ENCODE measurements at regions not wholly inside any gene's neighbourhood (a gene's known extent, or its start where the extent isn't known, plus 50 kb on each side); places are given as distances from the start of the nearest gene placed in this dataset.
"Not testable (repeated sequence)": the region's sequence is repeated elsewhere in the genome, so short reads cannot be mapped to it uniquely, and the experiment has no call there.

DNA sequence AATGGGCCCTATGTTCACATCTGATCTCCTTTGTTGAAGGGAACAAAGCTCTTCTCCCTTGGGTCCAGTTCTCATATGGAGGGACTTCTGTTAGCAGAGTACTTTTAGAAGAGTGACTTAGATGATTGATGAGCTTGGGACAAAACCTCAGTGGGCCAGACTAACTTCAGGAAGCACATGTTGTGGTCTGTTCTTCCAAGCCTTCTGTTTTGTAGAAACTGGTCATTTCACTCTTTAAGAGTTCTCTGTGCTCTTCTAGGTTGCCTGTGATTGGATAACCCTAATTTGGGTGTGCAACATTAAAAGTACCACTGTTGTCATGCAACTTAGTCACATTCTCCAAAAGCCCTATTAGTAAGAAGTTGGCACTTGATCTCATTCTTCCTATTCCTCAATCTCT, 183.5 kb upstream of the ACO1 start:
- DNase-seq (ENCODE audit: low read depth), result no peak

DNA sequence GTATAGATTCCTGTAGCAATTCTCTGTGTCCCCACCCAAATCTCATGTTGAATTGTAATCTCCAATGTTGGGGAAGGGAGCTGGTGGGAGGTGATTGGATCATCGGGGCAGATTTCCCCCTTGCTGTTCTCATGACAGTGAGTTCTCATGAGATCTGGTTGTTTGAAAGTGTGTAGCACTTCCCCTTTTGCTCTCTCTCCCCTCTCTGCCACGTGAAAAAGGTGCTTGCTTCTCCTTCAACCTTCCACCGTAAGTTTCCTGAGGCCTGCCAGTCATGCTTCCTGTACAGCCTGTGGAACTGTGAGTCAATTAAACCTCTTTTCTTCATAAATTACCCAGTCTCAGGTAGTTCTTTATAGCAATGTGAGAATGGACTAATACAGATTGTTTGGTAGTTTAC, 175.3 kb upstream of the ACO1 start:
- not testable (repeated sequence) for DNase-seq (ENCODE audit: low read depth)

DNA sequence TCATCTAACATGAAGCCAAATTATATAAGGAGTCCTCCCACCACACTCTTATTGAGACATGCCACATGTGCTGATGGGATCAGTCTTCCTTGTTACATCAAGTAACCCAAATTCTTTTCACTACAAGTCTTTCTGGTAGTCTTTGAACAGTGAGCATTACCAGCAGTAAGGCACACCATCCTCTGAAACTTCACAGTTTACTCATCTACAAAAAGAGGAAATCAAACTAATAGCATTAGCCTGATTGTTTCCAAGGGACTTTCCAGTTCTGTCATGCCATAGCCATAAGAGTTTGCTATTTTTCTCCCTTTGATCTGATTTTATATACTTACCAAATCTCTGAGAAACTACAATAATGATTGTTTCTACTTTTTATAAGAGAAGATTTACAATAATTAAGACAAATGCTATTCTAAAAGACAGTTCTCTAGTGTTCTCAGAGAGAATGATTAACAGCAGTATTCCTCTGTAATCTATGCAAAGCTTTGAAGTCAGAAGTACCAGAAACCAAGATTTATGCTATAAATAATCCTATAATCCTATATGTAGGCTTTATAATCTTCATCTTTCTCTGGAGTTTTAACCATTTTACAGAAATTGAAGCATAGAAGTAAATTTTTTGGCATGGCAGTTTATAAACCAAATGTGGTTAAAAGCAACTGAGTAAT, 166.2 kb upstream of the ACO1 start:
- DNase-seq (ENCODE audit: low read depth), result no peak

DNA sequence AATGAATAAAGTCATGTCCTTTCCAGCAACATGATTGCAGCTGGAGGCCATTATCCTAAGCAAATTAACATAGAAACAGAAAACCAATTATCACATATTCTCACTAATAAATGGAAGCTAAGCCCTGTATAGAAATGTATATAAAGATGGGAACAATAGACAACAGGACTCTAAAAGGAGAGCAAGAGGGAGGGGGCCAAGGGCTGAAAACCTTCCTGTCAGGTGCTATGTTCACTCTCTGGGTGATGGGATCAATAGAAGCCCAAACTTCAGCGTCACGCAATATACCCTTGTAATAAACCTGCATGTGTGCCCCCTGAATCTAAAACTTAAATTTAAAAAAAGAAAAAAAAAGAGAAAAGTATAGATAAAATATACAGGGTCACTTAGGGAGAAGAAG, 163.7 kb upstream of the ACO1 start:
- DNase-seq (ENCODE audit: low read depth), result no peak

DNA sequence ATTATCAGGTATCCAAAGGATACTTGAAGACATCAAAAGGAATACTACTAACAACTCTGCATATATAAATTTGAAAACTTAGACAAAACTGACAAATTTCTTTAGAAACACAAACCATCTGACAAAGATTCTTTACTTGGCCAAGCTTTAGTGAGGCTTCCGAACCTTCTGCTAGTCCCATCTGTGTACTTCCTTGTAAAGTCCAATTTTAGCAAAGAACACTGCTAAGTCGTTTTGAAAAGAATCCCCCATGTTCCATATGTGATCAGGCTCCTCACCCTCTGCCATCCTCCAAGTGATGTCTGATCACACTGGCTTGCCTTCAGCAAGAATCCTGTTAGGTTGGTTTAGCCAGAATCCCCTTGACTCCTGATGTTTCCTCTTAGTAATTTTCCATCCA, 150.0 kb upstream of the ACO1 start:
- no peak for DNase-seq (ENCODE audit: low read depth)

DNA sequence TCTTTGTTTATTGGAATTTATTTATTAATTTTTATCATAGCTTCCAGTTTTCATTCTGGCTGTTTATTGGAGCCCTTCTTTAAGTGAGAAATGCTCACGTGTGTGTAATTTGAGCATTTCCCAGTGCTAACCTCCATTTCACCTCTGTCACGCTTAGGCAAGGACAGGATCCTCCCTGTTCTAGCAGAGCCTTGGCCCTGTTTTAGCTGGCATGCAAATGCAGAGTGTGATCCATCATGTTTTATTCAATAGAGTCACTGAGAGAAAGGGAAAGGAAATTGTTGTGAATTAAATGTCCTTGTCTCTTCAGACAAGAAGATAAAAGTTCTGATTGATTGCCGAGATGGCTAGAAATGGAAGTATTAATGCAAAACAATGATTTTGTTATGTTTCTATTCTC, 137.3 kb upstream of the ACO1 start:
- no peak for DNase-seq (ENCODE audit: low read depth)

DNA sequence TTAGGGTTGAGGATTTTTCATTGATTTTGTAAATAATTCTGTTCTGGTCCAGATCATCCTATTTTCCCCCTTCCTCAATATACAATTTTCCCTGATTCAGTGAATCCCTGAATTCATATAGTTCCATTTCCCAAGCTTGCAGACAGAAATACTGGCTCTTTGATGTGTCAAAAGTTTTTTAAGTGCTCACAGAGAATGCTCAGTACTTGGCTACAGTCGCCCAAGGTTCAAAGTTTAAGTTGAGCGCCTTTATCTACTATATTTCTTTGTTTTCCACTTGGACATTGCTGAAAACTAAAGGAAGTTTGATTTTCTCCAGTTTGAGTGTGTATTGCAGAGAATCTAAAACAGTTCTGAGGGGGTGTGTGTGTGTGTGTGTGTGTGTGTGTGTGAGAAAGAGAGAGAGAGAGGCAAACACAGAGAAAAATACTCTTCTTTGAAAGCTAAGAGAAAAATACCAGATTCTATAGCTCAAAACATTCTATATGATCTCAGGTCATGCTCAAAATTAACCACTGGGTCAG, 136.2 kb upstream of the ACO1 start:
- no peak for DNase-seq (ENCODE audit: low read depth)

DNA sequence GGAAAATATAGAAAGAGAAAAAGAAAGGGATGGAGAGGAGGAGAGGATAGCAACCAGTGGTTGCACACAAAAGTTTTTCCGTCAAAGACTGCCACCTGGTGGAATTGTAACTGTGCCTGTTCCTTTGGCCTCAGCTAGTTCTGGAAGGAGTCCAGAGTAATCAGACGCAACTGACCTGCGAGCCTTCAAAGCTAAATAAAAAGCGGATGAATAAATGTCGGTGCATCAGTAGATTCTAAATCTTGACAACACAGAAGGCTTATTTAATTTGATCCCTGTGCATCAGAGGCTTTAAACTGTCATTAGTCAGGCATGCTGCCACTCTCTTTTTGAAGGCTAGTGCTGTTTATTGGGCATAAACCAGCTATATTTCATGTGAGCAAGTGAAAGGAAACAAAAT, 132.9 kb upstream of the ACO1 start:
- DNase-seq (ENCODE audit: low read depth), result peak; percentile 43

DNA sequence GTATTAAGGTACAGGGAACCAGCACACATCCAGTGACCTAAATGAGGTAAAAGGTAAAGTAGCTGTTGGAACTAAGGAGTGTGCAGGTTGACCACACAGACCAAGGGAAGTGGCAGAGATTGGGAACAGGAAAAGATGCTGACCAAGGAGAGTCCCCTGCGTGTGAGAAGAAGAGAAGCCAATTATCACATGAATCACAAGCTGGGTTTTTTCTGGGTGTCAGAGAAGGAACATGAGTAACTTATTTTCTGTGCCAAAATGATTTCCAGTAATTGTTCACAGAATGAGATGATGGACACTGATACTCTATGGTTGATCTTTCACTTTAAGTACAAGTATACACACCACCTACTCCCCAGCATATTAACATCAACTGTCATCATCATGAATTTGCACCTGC, 130.7 kb upstream of the ACO1 start:
- DNase-seq (ENCODE audit: low read depth), result no peak

DNA sequence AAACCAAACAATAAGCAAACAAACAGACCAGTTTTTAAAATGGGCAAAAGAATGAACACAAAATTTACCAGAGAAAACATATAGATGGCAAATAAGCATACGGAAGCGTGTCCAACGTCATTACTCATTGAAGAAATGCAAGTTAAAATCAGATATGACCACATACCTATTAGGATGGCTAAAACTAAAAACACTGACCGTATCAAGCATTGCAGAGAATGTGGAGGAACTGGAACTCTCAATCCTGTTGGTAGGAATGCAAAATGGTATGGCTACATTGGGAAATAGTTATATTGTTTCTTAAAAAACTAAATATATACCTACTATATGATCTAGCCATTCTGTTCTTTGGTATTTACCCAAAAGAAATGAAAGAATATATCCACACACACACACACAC, 129.4 kb upstream of the ACO1 start:
- no peak for DNase-seq (ENCODE audit: low read depth)

DNA sequence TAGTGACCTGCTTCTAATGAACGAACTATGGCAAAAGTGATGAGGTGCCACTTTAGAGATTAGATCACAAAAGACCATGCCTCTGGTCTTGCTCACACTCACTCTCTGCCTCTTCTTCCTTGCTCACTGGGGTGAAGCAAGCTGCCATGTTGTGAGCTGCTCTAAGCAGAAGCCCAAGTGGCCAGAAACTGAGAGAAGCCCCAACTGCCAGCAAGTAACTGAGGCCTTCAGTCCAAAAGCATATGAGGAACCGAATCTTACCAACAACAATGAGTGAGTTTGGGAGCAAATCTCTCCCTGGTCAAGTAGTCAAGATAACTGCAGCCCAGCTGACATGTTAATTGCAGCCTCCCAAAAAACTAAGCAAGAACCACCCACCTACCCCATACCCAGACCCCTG, 126.0 kb upstream of the ACO1 start:
- no peak for DNase-seq (ENCODE audit: low read depth)

DNA sequence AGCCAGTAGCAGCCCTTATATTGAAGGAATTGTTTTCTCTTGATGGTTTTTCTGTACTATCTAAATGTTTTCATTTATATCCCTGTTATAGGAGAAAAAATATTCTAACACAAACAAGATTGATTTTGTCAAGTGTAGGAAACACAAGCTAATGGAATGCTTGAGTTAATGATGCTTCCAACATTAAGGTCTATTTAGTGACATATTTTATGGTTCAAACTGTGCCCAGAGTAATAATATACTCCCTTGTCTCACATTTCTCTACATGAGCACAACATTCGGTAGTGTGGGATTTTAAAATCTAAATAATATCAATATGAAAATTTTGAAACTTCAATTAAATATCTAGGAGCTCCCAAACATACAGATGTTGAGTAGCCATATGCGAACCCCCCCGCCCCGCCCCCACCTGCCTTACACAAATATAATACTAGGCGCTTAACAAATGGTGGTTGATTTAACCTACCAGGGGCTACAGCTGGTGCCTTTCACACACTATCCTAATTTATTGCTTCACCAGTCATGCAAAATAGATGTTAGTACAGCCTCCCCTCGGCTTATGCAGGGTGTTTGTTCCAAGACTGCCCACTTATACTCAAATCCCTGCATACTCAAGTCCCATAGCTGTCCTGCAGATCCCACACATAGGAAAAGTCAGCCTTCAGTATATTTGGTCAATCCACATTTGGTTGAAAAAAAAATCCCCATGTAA, 124.1 kb upstream of the ACO1 start:
- no peak for DNase-seq (ENCODE audit: low read depth)

DNA sequence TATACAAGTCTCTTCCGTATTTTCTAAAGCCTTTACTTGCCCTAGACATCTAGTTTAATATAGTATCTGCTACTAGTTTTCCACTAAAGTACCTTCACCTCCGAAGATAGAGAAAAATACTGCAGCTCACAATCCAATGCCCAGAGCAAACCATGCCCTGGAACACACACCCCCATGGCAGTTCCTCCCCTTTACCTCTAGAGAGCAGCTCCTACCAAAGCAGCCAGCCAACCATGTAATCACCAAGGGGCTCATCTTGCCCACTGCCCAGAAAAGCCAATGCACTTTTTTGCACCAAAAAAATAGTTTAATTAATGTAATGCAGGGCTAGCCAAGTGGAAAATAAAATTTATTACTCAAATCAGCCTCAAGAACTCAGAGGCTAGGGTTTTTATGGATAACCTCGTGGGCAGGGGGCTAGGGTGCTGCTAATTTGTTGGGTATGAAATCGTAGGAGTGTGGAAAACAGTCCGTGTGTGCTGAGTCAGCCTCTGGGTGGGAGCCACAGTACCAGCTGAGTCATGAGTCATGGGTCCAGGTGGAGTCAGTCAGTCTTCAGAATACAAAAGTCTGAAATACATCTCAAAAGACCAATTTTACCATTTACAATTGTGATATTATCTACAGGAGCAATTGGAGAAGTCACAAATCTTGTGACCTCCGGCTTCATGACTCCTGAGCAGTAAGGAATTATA, 120.1 kb upstream of the ACO1 start:
- DNase-seq (ENCODE audit: low read depth), result peak; percentile 25

DNA sequence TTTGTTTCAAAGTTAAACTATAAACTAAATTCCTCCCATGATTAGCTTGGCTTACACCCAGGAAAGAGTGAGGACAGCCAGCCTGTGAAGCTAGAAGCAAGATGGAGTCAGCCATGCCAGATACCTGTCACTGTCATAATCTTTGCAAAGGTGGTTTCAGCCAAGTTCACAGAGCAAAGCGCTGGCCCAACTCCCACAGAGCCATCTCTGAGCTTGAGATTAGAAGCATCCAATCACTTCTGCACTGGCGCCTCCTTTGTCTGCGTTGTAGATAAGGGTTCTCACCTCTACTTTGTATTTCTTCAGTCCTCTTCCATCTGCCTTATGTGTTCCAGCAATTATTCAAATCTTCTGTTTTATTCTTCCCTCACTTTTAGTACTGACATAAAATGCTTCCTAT, 119.4 kb upstream of the ACO1 start:
- no peak for DNase-seq (ENCODE audit: low read depth)

DNA sequence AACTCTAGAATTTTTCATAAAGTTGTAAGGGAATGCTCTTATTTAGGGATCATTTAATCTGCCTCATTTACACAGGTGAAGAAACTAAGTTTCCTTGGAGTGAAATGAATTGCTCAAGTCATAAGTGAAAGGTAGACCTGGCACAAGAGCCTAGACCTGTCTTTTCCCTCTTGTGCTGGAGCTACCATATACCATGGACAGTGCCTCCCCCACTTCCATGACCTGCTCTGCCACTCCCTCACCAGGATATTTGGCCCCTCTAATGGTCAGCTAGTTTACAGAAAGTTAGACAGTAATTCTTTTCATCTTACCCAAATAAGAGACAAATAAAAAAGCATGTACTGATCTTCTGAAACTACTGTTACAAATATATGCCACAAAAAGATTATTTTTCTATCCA, 105.5 kb upstream of the ACO1 start:
- no peak for DNase-seq (ENCODE audit: low read depth)

DNA sequence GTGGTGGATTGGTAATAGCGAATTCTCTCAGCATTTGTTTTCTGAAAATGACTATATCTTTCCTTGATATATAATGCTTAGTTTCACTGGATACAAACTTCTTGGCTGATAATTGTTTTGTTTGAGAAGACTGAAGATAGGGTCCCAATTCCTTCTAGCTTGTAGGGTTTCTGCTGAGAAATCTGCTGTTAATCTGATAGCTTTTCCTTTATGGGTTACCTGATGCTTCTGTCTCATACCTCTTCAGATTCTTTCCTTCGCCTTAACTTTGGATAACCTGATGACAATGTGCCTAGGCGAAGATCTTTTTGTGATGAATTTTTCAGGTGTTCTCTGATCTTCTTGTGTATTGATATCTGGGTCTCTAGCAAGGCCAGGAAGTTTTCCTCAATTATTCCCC, 94.7 kb upstream of the ACO1 start:
- DNase-seq (ENCODE audit: low read depth), result no peak

DNA sequence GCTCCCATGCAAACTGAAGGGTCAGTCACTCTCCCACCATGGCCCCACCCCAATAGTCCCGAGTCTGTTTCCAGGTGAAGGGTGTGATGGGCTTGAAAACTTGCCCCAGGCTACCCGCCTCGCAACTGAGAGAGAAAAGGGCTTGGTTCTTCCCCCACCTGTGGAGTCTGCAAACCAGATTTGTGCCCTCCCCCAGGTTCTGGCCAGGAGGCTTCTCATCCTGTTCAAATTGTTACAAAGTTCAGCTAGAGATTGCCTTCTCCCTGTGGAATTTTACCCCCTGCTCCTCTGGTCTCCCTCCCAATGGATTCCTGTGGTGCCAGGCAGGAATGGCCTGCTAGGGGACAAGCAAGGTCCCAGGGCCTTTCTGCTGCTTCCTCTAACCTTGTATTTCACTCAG, 93.1 kb upstream of the ACO1 start:
- DNase-seq (ENCODE audit: low read depth), result no peak

DNA sequence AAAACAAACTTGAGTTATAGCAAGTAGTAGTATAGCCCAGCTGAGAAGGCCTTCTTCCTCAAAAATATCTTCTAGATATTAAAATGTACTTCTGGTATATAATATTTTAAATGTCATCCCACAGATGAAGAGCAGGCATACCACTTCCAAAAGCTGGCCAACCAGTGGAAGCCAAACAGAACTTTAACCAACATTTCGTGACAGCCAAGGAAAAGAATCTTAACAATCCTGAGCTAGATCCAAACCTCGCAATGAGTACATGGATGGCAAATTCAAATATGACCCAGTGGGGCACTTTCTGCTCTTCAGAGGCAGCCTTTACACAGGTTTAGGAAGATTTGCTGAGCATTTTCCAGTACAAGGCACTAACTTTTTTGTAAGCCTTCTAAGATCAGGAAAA, 91.8 kb upstream of the ACO1 start:
- DNase-seq (ENCODE audit: low read depth), result peak; percentile 17

DNA sequence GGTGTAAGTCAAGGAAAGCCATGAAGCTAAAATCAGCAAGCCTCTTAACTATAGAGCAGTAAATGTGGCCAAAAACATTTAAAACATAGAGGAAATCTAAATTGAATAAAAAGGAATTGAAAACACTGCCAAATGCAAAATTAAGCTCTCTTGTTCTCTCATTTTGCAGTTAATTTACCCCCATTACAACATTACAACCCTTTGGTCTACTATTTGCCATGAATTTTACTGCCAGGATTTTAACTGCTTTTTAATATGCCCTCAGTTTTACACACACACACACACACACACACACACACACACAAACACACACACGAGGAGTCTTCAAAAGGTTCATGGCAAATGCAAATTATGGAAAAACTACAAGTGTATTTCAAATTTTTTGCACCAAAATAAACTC, 91.4 kb upstream of the ACO1 start:
- no peak for DNase-seq (ENCODE audit: low read depth)

DNA sequence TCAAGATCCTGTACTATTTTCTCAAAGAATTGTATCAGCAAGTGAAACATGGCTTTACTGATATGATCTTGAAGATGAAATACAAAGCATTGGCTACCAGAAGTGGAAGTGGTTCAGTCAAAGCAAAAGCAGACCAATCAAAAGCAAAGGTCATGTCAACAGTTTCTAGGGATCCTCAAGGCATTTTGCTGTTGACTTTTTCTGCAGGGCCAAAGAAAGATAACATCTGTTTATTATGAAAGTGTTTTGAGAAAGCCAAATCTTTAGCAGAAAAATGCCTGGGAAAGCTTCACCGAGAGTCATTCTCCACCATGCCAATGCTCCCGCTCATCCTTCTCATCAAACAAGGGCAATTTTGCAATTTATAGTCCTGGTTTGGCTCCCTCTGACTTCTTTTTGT, 90.3 kb upstream of the ACO1 start:
- DNase-seq (ENCODE audit: low read depth), result peak; percentile 24

DNA sequence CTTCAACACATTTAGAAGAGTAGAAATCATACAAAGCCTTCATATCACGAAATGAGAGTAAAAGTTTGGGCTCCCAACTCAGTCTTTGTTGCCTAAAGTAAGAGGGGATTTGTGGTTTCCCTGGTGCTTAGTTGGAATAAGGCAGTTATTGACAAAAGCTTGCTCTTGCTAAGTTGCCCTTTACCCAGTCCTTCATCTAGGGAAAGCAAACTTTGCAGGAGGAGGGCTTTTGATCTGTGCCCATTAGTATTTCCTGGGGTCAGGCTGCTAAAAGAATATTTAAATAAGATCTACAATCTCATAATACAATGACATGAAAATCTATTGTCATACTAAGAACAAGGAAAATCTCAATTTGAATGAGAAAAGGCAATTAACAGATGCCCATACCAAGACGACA, 84.1 kb upstream of the ACO1 start:
- no peak for DNase-seq (ENCODE audit: low read depth)

DNA sequence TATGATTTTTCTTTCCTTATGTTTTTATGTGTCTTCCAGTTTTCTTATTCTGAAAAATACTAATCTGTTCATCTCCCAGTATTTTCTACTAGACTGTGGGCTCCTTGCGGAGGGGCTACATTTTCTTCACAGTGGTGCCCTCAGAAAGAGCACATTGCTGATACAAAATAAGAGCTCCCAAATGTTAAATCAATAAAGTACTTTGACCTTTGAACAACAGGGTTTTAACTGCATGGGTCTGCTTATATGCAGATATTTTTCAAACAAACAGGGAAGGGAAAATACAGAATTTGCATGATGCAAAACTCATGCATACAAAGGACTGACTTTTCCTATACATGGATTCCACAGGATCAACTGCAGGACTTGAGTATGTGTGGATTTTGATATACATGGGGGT, 79.9 kb upstream of the ACO1 start:
- no peak for DNase-seq (ENCODE audit: low read depth)

DNA sequence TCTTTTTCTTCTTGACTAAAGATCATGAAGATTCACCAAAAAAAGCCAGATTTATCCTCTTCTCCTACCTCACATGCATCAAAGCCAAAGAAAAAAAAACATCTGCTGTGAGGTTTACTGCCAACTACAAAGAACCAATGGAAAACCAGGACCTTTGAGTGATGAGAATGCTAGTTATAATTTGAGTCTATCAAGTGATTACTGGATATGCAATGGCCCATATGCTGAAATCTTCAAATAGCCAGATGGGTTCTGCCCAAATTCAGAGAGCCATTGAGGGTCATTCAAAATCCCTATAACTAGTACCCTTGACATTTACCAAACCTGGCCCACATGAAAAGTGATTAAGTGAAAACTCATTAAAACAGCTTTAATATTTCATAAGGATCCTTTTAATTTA, 78.4 kb upstream of the ACO1 start:
- no peak for DNase-seq (ENCODE audit: low read depth)

All from stromal cell of bone marrow (primary cell).